Mesothelial cell of epicardium (in vitro differentiated cells): ENCODE measurements at regions not wholly inside any gene's neighbourhood (a gene's known extent, or its start where the extent isn't known, plus 50 kb on each side); places are given as distances from the start of the nearest gene placed in this dataset.

Experiments used
- DNase-seq, 2 experiments: peaks; one replicate each; pipeline ENCODE4 v3.0.0; 2021; ENCODE audit warnings: low spot score in 2 of 2; ENCODE audit not compliant: unreplicated experiment in 2 of 2
- H3K27ac Mint-ChIP-seq: 2 replicates; pipeline ENCODE4 v1.8.0; 2021; ENCODE audit warnings: mixed read lengths
- H3K27me3 Mint-ChIP-seq: 2 replicates; pipeline ENCODE4 v1.8.0; 2021; ENCODE audit warnings: low read depth, mixed read lengths
- H3K36me3 Mint-ChIP-seq: 2 replicates; pipeline ENCODE4 v1.8.0; 2021; ENCODE audit warnings: mixed read lengths
- H3K4me1 Mint-ChIP-seq: 2 replicates; pipeline ENCODE4 v1.8.0; 2021; ENCODE audit warnings: mixed read lengths
- H3K4me3 Mint-ChIP-seq: 2 replicates; pipeline ENCODE4 v1.8.0; 2021; ENCODE audit warnings: mild to moderate bottlenecking, moderate library complexity, mixed read lengths
- H3K9me3 Mint-ChIP-seq: 2 replicates; pipeline ENCODE4 v1.8.0; 2021; ENCODE audit warnings: mixed read lengths
- TF ChIP-seq, protein P1 (sequence below): fragments of 200-600 bp; sonication (generic); IDR thresholded peaks from one replicate; pipeline ENCODE4 v1.5.0; 2021; ENCODE audit warnings: antibody characterized with exemption; ENCODE audit not compliant: unreplicated experiment

DNA sequence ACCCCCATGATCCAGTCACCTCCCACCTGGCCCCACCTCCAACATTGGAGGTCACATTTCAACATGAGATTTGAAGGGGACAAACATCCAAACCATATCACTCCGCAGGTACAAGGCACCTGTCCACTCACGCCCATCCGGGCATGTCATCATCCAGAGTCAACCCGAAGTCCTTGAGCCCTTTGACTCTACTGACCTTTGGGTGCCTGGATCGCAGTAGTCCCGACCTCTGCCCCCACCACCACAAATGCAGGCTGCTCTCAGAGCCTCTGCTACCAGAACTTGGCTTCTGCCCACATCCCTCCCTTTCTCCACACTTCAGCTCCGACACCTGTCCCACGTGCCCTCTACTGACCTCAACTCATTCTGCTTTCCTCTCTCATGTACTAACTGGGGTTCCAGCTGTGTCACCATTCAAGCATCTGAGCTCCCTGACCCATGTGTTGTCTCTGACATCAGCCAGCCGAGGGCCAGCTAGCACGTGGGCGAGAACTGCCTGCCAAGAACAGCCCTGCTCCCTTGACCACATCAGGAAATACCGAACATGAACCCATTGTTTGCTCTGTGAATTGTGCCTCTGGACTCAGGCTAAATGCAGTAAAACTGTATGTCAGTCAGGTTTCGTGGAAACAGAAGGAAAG lies 498.3 kb upstream of the SULF2 start:
- no peaks in the 10 kb centered on the region for H3K9me3 Mint-ChIP-seq
- H3K36me3 Mint-ChIP-seq: no peaks in the 10 kb centered on the region
- DNase-seq: no peak
- TF ChIP-seq, protein P1, sequence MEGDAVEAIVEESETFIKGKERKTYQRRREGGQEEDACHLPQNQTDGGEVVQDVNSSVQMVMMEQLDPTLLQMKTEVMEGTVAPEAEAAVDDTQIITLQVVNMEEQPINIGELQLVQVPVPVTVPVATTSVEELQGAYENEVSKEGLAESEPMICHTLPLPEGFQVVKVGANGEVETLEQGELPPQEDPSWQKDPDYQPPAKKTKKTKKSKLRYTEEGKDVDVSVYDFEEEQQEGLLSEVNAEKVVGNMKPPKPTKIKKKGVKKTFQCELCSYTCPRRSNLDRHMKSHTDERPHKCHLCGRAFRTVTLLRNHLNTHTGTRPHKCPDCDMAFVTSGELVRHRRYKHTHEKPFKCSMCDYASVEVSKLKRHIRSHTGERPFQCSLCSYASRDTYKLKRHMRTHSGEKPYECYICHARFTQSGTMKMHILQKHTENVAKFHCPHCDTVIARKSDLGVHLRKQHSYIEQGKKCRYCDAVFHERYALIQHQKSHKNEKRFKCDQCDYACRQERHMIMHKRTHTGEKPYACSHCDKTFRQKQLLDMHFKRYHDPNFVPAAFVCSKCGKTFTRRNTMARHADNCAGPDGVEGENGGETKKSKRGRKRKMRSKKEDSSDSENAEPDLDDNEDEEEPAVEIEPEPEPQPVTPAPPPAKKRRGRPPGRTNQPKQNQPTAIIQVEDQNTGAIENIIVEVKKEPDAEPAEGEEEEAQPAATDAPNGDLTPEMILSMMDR: no peak
- no peak overlapping the region for H3K27ac Mint-ChIP-seq
- H3K27me3 Mint-ChIP-seq: no peaks in the 10 kb centered on the region
- no peak overlapping the region for H3K4me3 Mint-ChIP-seq
- H3K4me1 Mint-ChIP-seq: peaks cover 36% of the 10 kb centered on the region

DNA sequence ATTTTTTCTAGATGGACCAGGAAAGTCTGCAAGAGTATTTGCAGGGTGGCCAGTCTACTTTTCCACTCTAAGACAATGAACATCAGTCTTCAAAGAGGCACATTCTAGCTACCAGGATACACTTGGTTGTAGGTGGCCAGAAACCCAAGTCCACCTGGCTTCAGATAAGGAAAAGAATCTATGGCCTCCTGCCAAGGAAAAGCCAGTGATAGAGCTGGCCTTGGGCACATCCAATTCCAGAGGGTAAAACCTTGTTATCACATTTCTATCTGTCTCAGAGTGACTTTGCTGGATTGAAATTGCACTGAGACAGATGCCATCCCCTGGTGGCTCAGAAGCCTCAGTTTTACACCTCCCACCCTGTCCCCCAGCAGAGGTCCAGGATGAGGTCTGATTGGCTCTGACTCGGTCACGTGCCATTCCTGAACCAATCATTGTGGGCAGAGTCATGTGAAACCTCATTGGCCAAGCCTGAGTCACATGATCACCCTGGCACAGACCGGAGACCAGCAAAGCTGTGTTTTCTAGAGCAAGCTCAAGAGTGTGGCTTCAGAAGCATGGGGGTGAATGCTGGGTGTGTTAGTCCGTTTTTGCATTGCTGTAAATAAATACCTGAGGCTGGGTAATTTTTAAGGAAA lies 497.4 kb upstream of the SULF2 start:
- H3K27me3 Mint-ChIP-seq: no peaks in the 10 kb centered on the region
- no peak overlapping the region for H3K27ac Mint-ChIP-seq
- no peaks in the 10 kb centered on the region for H3K9me3 Mint-ChIP-seq
- no peak overlapping the region for H3K4me3 Mint-ChIP-seq
- TF ChIP-seq, protein P1: no peak
- H3K36me3 Mint-ChIP-seq: no peaks in the 10 kb centered on the region
- H3K4me1 Mint-ChIP-seq: peaks cover 36% of the 10 kb centered on the region
- DNase-seq: no peak

DNA sequence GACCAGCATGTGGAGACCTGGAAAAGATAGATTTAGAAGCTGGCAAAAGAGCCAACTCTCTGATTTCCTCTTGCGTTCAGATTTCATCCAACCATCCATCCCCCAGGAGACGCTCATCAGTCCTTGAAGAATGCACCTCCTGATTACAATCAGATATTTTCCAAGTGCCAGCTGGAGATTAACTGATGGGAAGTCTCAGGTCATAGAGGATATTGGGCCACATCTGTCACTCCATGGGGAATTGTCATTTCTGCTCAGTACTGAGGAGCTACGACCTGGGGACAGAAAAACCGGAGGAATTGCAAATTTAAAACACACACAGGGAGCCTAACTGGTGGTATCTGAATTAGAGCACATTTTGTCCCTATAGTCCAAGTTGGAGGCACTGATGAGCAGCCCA lies 496.2 kb upstream of the SULF2 start:
- Mint-ChIP-seq H3K9me3 (no peaks in the 10 kb centered on the region), H3K36me3 (no peaks in the 10 kb centered on the region), H3K27ac (no peak overlapping the region), H3K4me3 (no peak overlapping the region), H3K27me3 (no peaks in the 10 kb centered on the region), H3K4me1 (peaks cover 30% of the 10 kb centered on the region)
- TF ChIP-seq, protein P1: no peak
- DNase-seq: no peak

DNA sequence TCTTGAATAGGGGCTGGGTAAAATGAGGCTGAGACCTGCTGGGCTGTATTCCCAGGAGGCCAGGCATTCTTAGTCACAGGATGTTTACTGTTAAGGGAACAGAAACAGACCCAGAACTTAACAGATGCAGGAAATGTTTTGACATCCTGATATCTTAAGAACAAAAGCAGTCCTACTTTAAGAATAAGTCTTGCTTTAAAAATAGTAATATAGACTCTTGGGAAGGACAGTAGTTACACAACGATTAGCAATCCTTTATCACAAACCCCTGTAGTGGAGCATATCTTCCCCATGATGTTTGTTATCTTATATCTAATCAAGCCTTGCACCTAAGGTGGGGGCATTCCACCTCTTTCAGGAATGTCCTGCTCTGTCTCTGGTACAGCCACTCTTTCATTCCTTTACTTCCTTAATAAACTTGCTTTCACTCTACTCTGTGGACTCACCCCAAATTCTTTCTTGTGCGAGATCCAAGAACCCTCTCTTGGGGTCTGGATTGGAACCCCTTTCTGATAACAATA lies 493.7 kb upstream of the SULF2 start:
- no peak overlapping the region for H3K4me3 Mint-ChIP-seq
- TF ChIP-seq, protein P1: no peak
- no peak for DNase-seq
- no peaks in the 10 kb centered on the region for H3K27me3 Mint-ChIP-seq
- no peak overlapping the region for H3K27ac Mint-ChIP-seq
- no peaks in the 10 kb centered on the region for H3K36me3 Mint-ChIP-seq
- H3K9me3 Mint-ChIP-seq: no peaks in the 10 kb centered on the region
- peaks cover 20% of the 10 kb centered on the region for H3K4me1 Mint-ChIP-seq

DNA sequence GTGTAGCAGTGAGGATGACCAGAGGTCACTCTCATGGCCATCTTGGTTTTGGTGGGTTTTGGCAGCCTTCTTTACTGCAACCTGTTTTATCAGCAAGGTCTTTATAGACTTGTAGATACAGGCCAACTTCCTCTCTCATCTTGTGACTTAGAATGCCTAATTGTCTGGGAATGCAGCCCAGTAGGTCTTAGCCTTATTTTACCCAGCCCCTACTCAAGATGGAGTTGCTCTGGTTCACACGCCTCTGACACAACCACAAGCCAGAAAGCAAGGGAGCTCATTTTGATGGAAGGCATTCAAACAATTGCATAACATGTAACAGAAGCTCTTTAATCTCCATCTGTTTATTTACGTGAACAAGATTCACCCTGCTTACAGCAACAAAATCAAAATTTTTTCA lies 492.0 kb upstream of the SULF2 start:
- no peak overlapping the region for H3K27ac Mint-ChIP-seq
- TF ChIP-seq, protein P1: no peak
- no peaks in the 10 kb centered on the region for H3K27me3 Mint-ChIP-seq
- H3K4me3 Mint-ChIP-seq: no peak overlapping the region
- no peak for DNase-seq
- H3K9me3 Mint-ChIP-seq: no peaks in the 10 kb centered on the region
- H3K36me3 Mint-ChIP-seq: no peaks in the 10 kb centered on the region
- H3K4me1 Mint-ChIP-seq: peaks cover 20% of the 10 kb centered on the region
